SK-N-SH treated with all-trans-retinoic acid at 6 μM for 48 hours (cell line): ENCODE measurements at regions not wholly inside any gene's neighbourhood (a gene's known extent, or its start where the extent isn't known, plus 50 kb on each side); places are given as distances from the start of the nearest gene placed in this dataset.

Experiments
- ATAC-seq: fragments of 200-7000 bp; cut with Tn5 transposase; 3 replicates; pipeline ENCODE4 v1.9.1; 2020; ENCODE audit warnings: mild to moderate bottlenecking, moderate library complexity
- ARNTL ChIP-seq: fragments of 450-650 bp; formaldehyde crosslinking; IDR thresholded peaks from 2 replicates; pipeline ENCODE4 v1.5.0; 2020; ENCODE audit warnings: low read depth, mild to moderate bottlenecking, moderate library complexity, borderline replicate concordance
- BACH2 ChIP-seq: fragments of 250-450 bp; sonication (Bioruptor Pico); IDR thresholded peaks from 2 replicates; pipeline ENCODE4 v1.9.0; 2021; ENCODE audit warnings: mild to moderate bottlenecking, borderline replicate concordance
- CREB5 ChIP-seq: fragments of 250-450 bp; sonication (Bioruptor Pico); IDR thresholded peaks from 2 replicates; pipeline ENCODE4 v1.5.1; 2020; ENCODE audit warnings: low read depth, mild to moderate bottlenecking, moderate library complexity
- CSDC2 ChIP-seq: fragments of 250-450 bp; sonication (Bioruptor Pico); IDR thresholded peaks from 2 replicates; pipeline ENCODE4 v1.5.0; 2020; ENCODE audit warnings: mild to moderate bottlenecking, moderate library complexity
- ESRRG ChIP-seq: fragments of 250-450 bp; sonication (Bioruptor Pico); IDR thresholded peaks from 2 replicates; pipeline ENCODE4 v1.6.1; 2021; ENCODE audit warnings: mild to moderate bottlenecking
- GLIS3 ChIP-seq: fragments of 250-450 bp; sonication (Bioruptor Pico); IDR thresholded peaks from 2 replicates; pipeline ENCODE4 v1.5.0; 2020; ENCODE audit warnings: mild to moderate bottlenecking, moderate library complexity
- ISL1 ChIP-seq: fragments of 250-450 bp; sonication (Bioruptor Pico); IDR thresholded peaks from 2 replicates; pipeline ENCODE4 v2.1.2; 2022; ENCODE audit warnings: mild to moderate bottlenecking, moderate library complexity
- OSR1 ChIP-seq: fragments of 250-450 bp; sonication (Bioruptor Pico); IDR thresholded peaks from 2 replicates; pipeline ENCODE4 v1.8.0; 2022; ENCODE audit warnings: moderate library complexity, mild to moderate bottlenecking, inconsistent platforms
- PATZ1 ChIP-seq: fragments of 250-450 bp; sonication (Bioruptor Pico); IDR thresholded peaks from 2 replicates; pipeline ENCODE4 v1.8.0; 2020; ENCODE audit warnings: mild to moderate bottlenecking, moderate library complexity, borderline replicate concordance
- POU6F1 ChIP-seq: fragments of 250-450 bp; sonication (Bioruptor Pico); IDR thresholded peaks from 2 replicates; pipeline ENCODE4 v1.8.0; 2021; ENCODE audit warnings: low read depth, mild to moderate bottlenecking, moderate library complexity, borderline replicate concordance
- PPARA ChIP-seq: fragments of 250-450 bp; sonication (Bioruptor Pico); IDR thresholded peaks from 2 replicates; pipeline ENCODE4 v1.5.0; 2020; ENCODE audit warnings: mild to moderate bottlenecking, borderline replicate concordance
- SNAI2 ChIP-seq: fragments of 250-450 bp; sonication (Bioruptor Pico); IDR thresholded peaks from 2 replicates; pipeline ENCODE4 v1.5.0; 2020; ENCODE audit warnings: mild to moderate bottlenecking, moderate library complexity
- TCF4 ChIP-seq: fragments of 250-450 bp; sonication (Bioruptor Pico); IDR thresholded peaks from 2 replicates; pipeline ENCODE4 v1.8.0; 2021; ENCODE audit warnings: mild to moderate bottlenecking, moderate library complexity, borderline replicate concordance
- TOX ChIP-seq: fragments of 250-450 bp; sonication (Bioruptor Pico); IDR thresholded peaks from 2 replicates; pipeline ENCODE4 v1.8.0; 2021; ENCODE audit warnings: mild to moderate bottlenecking, moderate library complexity, borderline replicate concordance
- TSHZ2 ChIP-seq: fragments of 250-450 bp; sonication (Bioruptor Pico); IDR thresholded peaks from 2 replicates; pipeline ENCODE4 v1.5.0; 2020; ENCODE audit warnings: mild to moderate bottlenecking, moderate library complexity
- ZC3H10 ChIP-seq: fragments of 250-450 bp; sonication (Bioruptor Pico); IDR thresholded peaks from 2 replicates; pipeline ENCODE4 v1.5.1; 2021; ENCODE audit warnings: mild to moderate bottlenecking, moderate library complexity
- ZFP3 ChIP-seq: fragments of 250-450 bp; sonication (Bioruptor Pico); IDR thresholded peaks from 2 replicates; pipeline ENCODE4 v1.5.0; 2020; ENCODE audit warnings: mild to moderate bottlenecking, moderate library complexity
- ZFP30 ChIP-seq: fragments of 450-650 bp; formaldehyde crosslinking; IDR thresholded peaks from 2 replicates; pipeline ENCODE4 v1.5.0; 2022; ENCODE audit warnings: mild to moderate bottlenecking, moderate library complexity
- ZNF565 ChIP-seq: fragments of 450-650 bp; formaldehyde crosslinking; conservative IDR thresholded peaks from 2 replicates; pipeline ENCODE4 v1.5.0; 2020; ENCODE audit warnings: low read depth, mild to moderate bottlenecking, moderate library complexity
- ZNF70 ChIP-seq: fragments of 450-650 bp; formaldehyde crosslinking; IDR thresholded peaks from 2 replicates; pipeline ENCODE4 v1.5.0; 2020; ENCODE audit warnings: mild to moderate bottlenecking, moderate library complexity
- ZNF8 ChIP-seq: fragments of 450-650 bp; formaldehyde crosslinking; IDR thresholded peaks from 2 replicates; pipeline ENCODE4 v1.5.0; 2020; ENCODE audit warnings: mild to moderate bottlenecking, moderate library complexity

- TF ChIP-seq TSHZ2 (no peak), ZFP3 (no peak), PATZ1 (CRISPR knock-in tag) (no peak), ZNF70 (no peak), POU6F1 (no peak), OSR1 (no peak), ZC3H10 (CRISPR knock-in tag) (no peak), TOX (CRISPR knock-in tag) (no peak), ESRRG (CRISPR knock-in tag) (no peak), CREB5 (CRISPR knock-in tag) (no peak), TCF4 (no peak), ISL1 (CRISPR knock-in tag) (no peak)
- no peak for ATAC-seq
Measured at GRCh38 chr1:82052563-82052962, 251.8 kb downstream of the ADGRL2 start.

- ATAC-seq, result no peak
- no peak for TF ChIP-seq TOX (CRISPR knock-in tag)
- no peak for TF ChIP-seq ZFP30 (CRISPR knock-in tag)
- no peak for TF ChIP-seq BACH2 (CRISPR knock-in tag)
- no peak for TF ChIP-seq ZNF8 (CRISPR knock-in tag)
- TF ChIP-seq ZNF565 (CRISPR knock-in tag), result no peak
- no peak for TF ChIP-seq GLIS3
- TF ChIP-seq ZFP3, result no peak
- TF ChIP-seq ISL1 (CRISPR knock-in tag), result no peak
- TF ChIP-seq TCF4, result no peak
- no peak for TF ChIP-seq ZC3H10 (CRISPR knock-in tag)
- no peak for TF ChIP-seq ESRRG (CRISPR knock-in tag)
- no peak for TF ChIP-seq OSR1
- no peak for TF ChIP-seq ZNF70
Measured at GRCh38 chr1:82048596-82048995, 247.9 kb downstream of the ADGRL2 start.

GRCh38 chr1:82045221-82045620 is 244.5 kb downstream of the ADGRL2 start:
- no peak for TF ChIP-seq TCF4
- no peak for TF ChIP-seq TOX (CRISPR knock-in tag)
- no peak for TF ChIP-seq PPARA

GRCh38 chr1:82044536-82044935 is 243.8 kb downstream of the ADGRL2 start:
- no peak for ATAC-seq
- TF ChIP-seq PATZ1 (CRISPR knock-in tag) (no peak), BACH2 (CRISPR knock-in tag) (no peak), SNAI2 (CRISPR knock-in tag) (no peak), PPARA (no peak), TOX (CRISPR knock-in tag) (no peak), TSHZ2 (no peak), ZNF565 (CRISPR knock-in tag) (no peak), POU6F1 (no peak), ZNF8 (CRISPR knock-in tag) (no peak), ARNTL (no peak), OSR1 (no peak), CSDC2 (CRISPR knock-in tag) (no peak), ZNF70 (no peak), ZC3H10 (CRISPR knock-in tag) (no peak), ISL1 (CRISPR knock-in tag) (no peak)

More at GRCh38 chr1:82045221-82045620, 244.5 kb downstream of the ADGRL2 start:
- ATAC-seq, result no peak
